ENCODE measurements at regions not wholly inside any gene's neighbourhood (a gene's known extent, or its start where the extent isn't known, plus 50 kb on each side); places are given as distances from the start of the nearest gene placed in this dataset.

DNA sequence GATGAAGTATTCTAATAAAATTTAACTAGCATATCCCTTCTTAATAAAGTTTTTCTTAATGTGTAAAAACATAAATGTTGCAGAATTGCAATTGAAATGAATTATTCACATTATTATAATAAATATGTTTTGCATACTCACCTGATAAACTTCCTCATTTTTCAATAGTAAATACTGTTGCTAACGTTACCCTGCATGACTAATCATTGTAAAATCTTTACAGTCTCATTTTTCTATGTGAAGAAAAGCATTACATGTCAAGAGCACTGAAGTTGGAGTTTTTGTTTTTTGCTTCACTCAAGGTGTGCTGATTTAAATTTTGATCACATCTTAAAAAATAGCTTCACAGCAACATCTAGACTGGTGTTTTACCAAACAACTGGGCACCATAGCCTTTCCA is 157.2 kb upstream of the CDH18 start:
- no peaks in the 10 kb centered on the region for H3K4me1 Mint-ChIP-seq
- Histone ChIP-seq H2BK15ac (ENCODE audit: low read depth, low read length) (no peak overlapping the region), H2AFZ (ENCODE audit: low read length) (no peak overlapping the region), H3K4ac (ENCODE audit: low read depth, low read length) (no peak overlapping the region), H3K79me2 (ENCODE audit: insufficient read depth, low read length) (no peaks in the 10 kb centered on the region), H2BK5ac (ENCODE audit: insufficient read length, low read length) (no peak overlapping the region), H2BK20ac (ENCODE audit: low read depth, low read length, poor library complexity, severe bottlenecking) (no peak overlapping the region), H3K79me1 (ENCODE audit: insufficient read depth, low read depth, low read length, poor library complexity, severe bottlenecking) (no peaks in the 10 kb centered on the region), H3T11ph (ENCODE audit: low read length) (no peak overlapping the region), H3K9me3 (ENCODE audit: control insufficient read depth, low read depth, low read length) (no peaks in the 10 kb centered on the region), H2BK120ac (ENCODE audit: low read depth, low read length, poor library complexity, severe bottlenecking) (no peak overlapping the region), H2AK5ac (ENCODE audit: insufficient read length, low read length) (no peak overlapping the region), H4K20me1 (ENCODE audit: control insufficient read depth, insufficient read depth, insufficient read length) (no peaks in the 10 kb centered on the region), H3K27ac (ENCODE audit: insufficient read length, low read depth, low read length) (no peak overlapping the region), H3K4me2 (ENCODE audit: insufficient read depth, insufficient read length, low read length) (no peak overlapping the region), H4K91ac (ENCODE audit: insufficient read length, low read depth, low read length) (no peak overlapping the region), H3K23ac (ENCODE audit: insufficient read length, low read depth, low read length) (no peak overlapping the region), H3K9ac (ENCODE audit: extremely low read depth, insufficient read length, low read length) (no peak overlapping the region), H4K8ac (replicated peaks; ENCODE audit: insufficient read length, low read depth, low read length) (no peak overlapping the region), H4K5ac (ENCODE audit: insufficient read length, low read depth, low read length) (no peak overlapping the region), H3K18ac (ENCODE audit: insufficient read length, low read depth, low read length) (no peak overlapping the region), H3K23me2 (ENCODE audit: insufficient read length, low read depth, low read length, poor library complexity, severe bottlenecking) (no peaks in the 10 kb centered on the region), H3K56ac (ENCODE audit: insufficient read length, low read depth, low read length) (no peak overlapping the region), H2BK12ac (ENCODE audit: insufficient read length, low read depth, low read length) (no peak overlapping the region), H3K4me1 (ENCODE audit: insufficient read depth, low read length) (no peaks in the 10 kb centered on the region), H3K27me3 (ENCODE audit: insufficient read depth, low read length) (no peaks in the 10 kb centered on the region), H3K14ac (ENCODE audit: insufficient read depth, low read length) (no peak overlapping the region)
- H3K9me3 Mint-ChIP-seq, result no peaks in the 10 kb centered on the region
- WGBS (ENCODE audit: extremely low coverage, insufficient read length, low lambda C conversion rate), result no CpG with 5 or more reads among the region's 1 CpG
- DNase-seq, result no peak
- no peak overlapping the region for H3K27ac Mint-ChIP-seq
- no peak overlapping the region for H3K4me3 Mint-ChIP-seq
- no peaks in the 10 kb centered on the region for H3K27me3 Mint-ChIP-seq (ENCODE audit: low read depth)
- TF ChIP-seq, protein P1, sequence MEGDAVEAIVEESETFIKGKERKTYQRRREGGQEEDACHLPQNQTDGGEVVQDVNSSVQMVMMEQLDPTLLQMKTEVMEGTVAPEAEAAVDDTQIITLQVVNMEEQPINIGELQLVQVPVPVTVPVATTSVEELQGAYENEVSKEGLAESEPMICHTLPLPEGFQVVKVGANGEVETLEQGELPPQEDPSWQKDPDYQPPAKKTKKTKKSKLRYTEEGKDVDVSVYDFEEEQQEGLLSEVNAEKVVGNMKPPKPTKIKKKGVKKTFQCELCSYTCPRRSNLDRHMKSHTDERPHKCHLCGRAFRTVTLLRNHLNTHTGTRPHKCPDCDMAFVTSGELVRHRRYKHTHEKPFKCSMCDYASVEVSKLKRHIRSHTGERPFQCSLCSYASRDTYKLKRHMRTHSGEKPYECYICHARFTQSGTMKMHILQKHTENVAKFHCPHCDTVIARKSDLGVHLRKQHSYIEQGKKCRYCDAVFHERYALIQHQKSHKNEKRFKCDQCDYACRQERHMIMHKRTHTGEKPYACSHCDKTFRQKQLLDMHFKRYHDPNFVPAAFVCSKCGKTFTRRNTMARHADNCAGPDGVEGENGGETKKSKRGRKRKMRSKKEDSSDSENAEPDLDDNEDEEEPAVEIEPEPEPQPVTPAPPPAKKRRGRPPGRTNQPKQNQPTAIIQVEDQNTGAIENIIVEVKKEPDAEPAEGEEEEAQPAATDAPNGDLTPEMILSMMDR (conservative IDR thresholded peaks at IDR 0.05), result no peak
- no peaks in the 10 kb centered on the region for H3K36me3 Mint-ChIP-seq (ENCODE audit: insufficient read depth in 1 of 3, low read depth in 3 of 3)
